ENCODE measurements at regions not wholly inside any gene's neighbourhood (a gene's known extent, or its start where the extent isn't known, plus 50 kb on each side); places are given as distances from the start of the nearest gene placed in this dataset.

GRCh38 chr22:27435844-27436576 lies 365.5 kb downstream of the MN1 start:
- H3K9ac ChIP-seq = no peak overlapping the region
- H2AFZ ChIP-seq = no peak overlapping the region
- H3K36me3 ChIP-seq (ENCODE audit: control insufficient read depth, insufficient read depth, low read length) = no peaks in the 10 kb centered on the region
- H3K4me1 ChIP-seq = no peaks in the 10 kb centered on the region
- TF ChIP-seq CTCF (IDR thresholded peaks at IDR 0.05) = no peak
- no peak overlapping the region for H3K4me2 ChIP-seq (ENCODE audit: low read length)
- no peaks in the 10 kb centered on the region for H3K27me3 ChIP-seq (ENCODE audit: control insufficient read depth, insufficient read depth, low read length)
- no peak overlapping the region for H3K27ac ChIP-seq
- H3K4me3 ChIP-seq (ENCODE audit: low read depth, low read length) = no peak overlapping the region
- no peaks in the 10 kb centered on the region for H3K9me3 ChIP-seq (ENCODE audit: control insufficient read depth, low read length)
- no peaks in the 10 kb centered on the region for H3K79me2 ChIP-seq

- no peaks in the 10 kb centered on the region for H3K79me2 ChIP-seq
- no peak overlapping the region for H3K4me2 ChIP-seq (ENCODE audit: low read length)
- no peak overlapping the region for H2AFZ ChIP-seq
- no peak for TF ChIP-seq CTCF (IDR thresholded peaks at IDR 0.05)
- no peaks in the 10 kb centered on the region for H3K9me3 ChIP-seq (ENCODE audit: control insufficient read depth, low read length)
- H3K36me3 ChIP-seq (ENCODE audit: control insufficient read depth, insufficient read depth, low read length) = no peaks in the 10 kb centered on the region
- H3K4me1 ChIP-seq = no peaks in the 10 kb centered on the region
- H3K27ac ChIP-seq = no peak overlapping the region
- H3K9ac ChIP-seq = no peak overlapping the region
- no peaks in the 10 kb centered on the region for H3K27me3 ChIP-seq (ENCODE audit: control insufficient read depth, insufficient read depth, low read length)
- H3K4me3 ChIP-seq (ENCODE audit: low read depth, low read length) = no peak overlapping the region
Measured at GRCh38 chr22:27436591-27436990, 365.0 kb downstream of the MN1 start.

GRCh38 chr22:27437570-27437969 lies 364.0 kb downstream of the MN1 start:
- Histone ChIP-seq H3K4me2 (ENCODE audit: low read length) (no peak overlapping the region), H3K27ac (no peak overlapping the region), H3K9me3 (ENCODE audit: control insufficient read depth, low read length) (no peaks in the 10 kb centered on the region), H3K36me3 (ENCODE audit: control insufficient read depth, insufficient read depth, low read length) (no peaks in the 10 kb centered on the region), H3K27me3 (ENCODE audit: control insufficient read depth, insufficient read depth, low read length) (no peaks in the 10 kb centered on the region), H2AFZ (no peak overlapping the region), H3K4me3 (ENCODE audit: low read depth, low read length) (no peak overlapping the region), H3K4me1 (no peaks in the 10 kb centered on the region), H3K79me2 (no peaks in the 10 kb centered on the region), H3K9ac (no peak overlapping the region)
- TF ChIP-seq CTCF (IDR thresholded peaks at IDR 0.05) = no peak

GRCh38 chr22:27438271-27438980 lies 363.1 kb downstream of the MN1 start:
- Histone ChIP-seq H2AFZ (no peak overlapping the region), H3K79me2 (no peaks in the 10 kb centered on the region), H3K4me1 (no peaks in the 10 kb centered on the region), H3K4me3 (ENCODE audit: low read depth, low read length) (no peak overlapping the region), H3K36me3 (ENCODE audit: control insufficient read depth, insufficient read depth, low read length) (no peaks in the 10 kb centered on the region), H3K9ac (no peak overlapping the region), H3K4me2 (ENCODE audit: low read length) (no peak overlapping the region), H3K9me3 (ENCODE audit: control insufficient read depth, low read length) (no peaks in the 10 kb centered on the region), H3K27ac (no peak overlapping the region), H3K27me3 (ENCODE audit: control insufficient read depth, insufficient read depth, low read length) (no peaks in the 10 kb centered on the region)
- no peak for TF ChIP-seq CTCF (IDR thresholded peaks at IDR 0.05)
